HCT116 (cell line): ENCODE measurements at regions not wholly inside any gene's neighbourhood (a gene's known extent, or its start where the extent isn't known, plus 50 kb on each side); places are given as distances from the start of the nearest gene placed in this dataset.

Experiments used
- CEBPB ChIP-seq: IDR thresholded peaks from 2 replicates; pipeline ENCODE4 v1.6.1; 2012; ENCODE audit warnings: low read depth
- EGR1 ChIP-seq: IDR thresholded peaks from 2 replicates; pipeline ENCODE4 v1.6.1; 2012; ENCODE audit warnings: low read depth
- ELF1 ChIP-seq: IDR thresholded peaks from 2 replicates; pipeline ENCODE4 v1.6.1; 2012; ENCODE audit warnings: low read depth, borderline replicate concordance
- EZH2 ChIP-seq: fragments of 200-600 bp; sonication (generic); IDR thresholded peaks from 2 replicates; pipeline ENCODE4 v1.6.1; 2017; ENCODE audit warnings: antibody characterized with exemption, mixed run types
- POLR2A ChIP-seq: IDR thresholded peaks from 2 replicates; pipeline ENCODE4 v1.7.0; 2011; ENCODE audit warnings: borderline replicate concordance; ENCODE audit not compliant: insufficient read depth, insufficient read length; ENCODE audit errors: extremely low read depth
- POLR2AphosphoS5 ChIP-seq: IDR thresholded peaks from 2 replicates; pipeline ENCODE4 v1.6.1; 2011; ENCODE audit warnings: mild to moderate bottlenecking, low read depth, low read length, moderate library complexity
- TF ChIP-seq, protein P1 (sequence below), 3 experiments: fragments of 200-600 bp in 1 of 3; sonication (generic) in 1 of 3; IDR thresholded peaks in 2 of 3; conservative IDR thresholded peaks in 1 of 3; 2 replicates each; pipeline ENCODE4 v1.5.1; 2012 to 2017; ENCODE audit warnings: low read depth in 2 of 3, low read length in 2 of 3, antibody characterized with exemption in 1 of 3, borderline replicate concordance in 1 of 3, control low read depth in 1 of 3, mild to moderate bottlenecking in 1 of 3, mixed read lengths in 1 of 3, mixed run types in 1 of 3, moderate library complexity in 1 of 3; ENCODE audit not compliant: insufficient read depth in 1 of 3

DNA sequence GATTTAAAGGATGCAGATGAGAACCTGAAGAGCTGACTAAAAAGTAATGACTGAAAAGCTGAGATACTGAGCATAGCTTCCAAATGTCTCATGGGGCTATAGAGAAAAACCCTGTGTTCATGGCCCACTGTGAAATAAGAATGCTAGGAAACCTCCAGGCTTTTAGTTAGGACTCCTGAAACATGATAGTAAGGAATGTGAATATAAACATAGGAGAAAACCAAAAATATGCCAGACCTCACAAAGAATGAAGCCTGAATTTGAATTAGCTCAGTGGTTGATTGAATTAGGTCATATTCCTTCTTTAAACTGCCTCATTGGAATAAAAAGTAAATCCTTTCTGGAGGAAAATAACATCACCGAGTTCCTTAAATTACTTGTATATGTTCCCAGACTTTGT, 194.5 kb upstream of the NXPH2 start:
- no peak for TF ChIP-seq EZH2
- TF ChIP-seq, protein P1, sequence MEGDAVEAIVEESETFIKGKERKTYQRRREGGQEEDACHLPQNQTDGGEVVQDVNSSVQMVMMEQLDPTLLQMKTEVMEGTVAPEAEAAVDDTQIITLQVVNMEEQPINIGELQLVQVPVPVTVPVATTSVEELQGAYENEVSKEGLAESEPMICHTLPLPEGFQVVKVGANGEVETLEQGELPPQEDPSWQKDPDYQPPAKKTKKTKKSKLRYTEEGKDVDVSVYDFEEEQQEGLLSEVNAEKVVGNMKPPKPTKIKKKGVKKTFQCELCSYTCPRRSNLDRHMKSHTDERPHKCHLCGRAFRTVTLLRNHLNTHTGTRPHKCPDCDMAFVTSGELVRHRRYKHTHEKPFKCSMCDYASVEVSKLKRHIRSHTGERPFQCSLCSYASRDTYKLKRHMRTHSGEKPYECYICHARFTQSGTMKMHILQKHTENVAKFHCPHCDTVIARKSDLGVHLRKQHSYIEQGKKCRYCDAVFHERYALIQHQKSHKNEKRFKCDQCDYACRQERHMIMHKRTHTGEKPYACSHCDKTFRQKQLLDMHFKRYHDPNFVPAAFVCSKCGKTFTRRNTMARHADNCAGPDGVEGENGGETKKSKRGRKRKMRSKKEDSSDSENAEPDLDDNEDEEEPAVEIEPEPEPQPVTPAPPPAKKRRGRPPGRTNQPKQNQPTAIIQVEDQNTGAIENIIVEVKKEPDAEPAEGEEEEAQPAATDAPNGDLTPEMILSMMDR (IDR thresholded peaks at IDR 0.05 in 2 of 3, conservative IDR thresholded peaks at IDR 0.05 in 1 of 3; ENCODE audit: borderline replicate concordance in 1 of 3, insufficient read depth in 1 of 3, low read depth in 2 of 3, low read length in 2 of 3): no peak
- no peak for TF ChIP-seq EGR1
- no peak for TF ChIP-seq POLR2A
- TF ChIP-seq POLR2AphosphoS5: no peak
- TF ChIP-seq CEBPB: no peak
- TF ChIP-seq ELF1: no peak
